Tibial nerve (tissue), 4 donors: ENCODE measurements at regions not wholly inside any gene's neighbourhood (a gene's known extent, or its start where the extent isn't known, plus 50 kb on each side); places are given as distances from the start of the nearest gene placed in this dataset.

ENCODE experiments used
- DNase-seq, 2 donors: peaks; one replicate each; pipeline ENCODE4 v3.0.0-alpha.2; 2019; ENCODE audit warnings: low spot score in 2 of 2
- H3K27ac ChIP-seq, 4 donors: fragments of 200-600 bp; sonication (generic) in 3 of 4; one replicate each; pipeline ENCODE4 v1.5.1; 2017 to 2019; ENCODE audit warnings: mild to moderate bottlenecking in 1 of 4
- H3K27me3 ChIP-seq, 2 donors: fragments of 200-600 bp; sonication (generic) in 1 of 2; one replicate each; pipeline versions ENCODE4 v1.5.1 to v1.6.0; 2017 to 2019
- H3K36me3 ChIP-seq, 3 donors: fragments of 200-600 bp; sonication (generic); one replicate each; pipeline ENCODE4 v1.5.1; 2018 to 2019
- H3K4me1 ChIP-seq, 4 donors: fragments of 200-600 bp; sonication (generic) in 3 of 4; one replicate each; pipeline ENCODE4 v1.5.1; 2017 to 2019
- H3K4me3 ChIP-seq, 4 donors: fragments of 200-600 bp; sonication (generic) in 3 of 4; one replicate each; pipeline ENCODE4 v1.5.1; 2017 to 2019; ENCODE audit warnings: mild to moderate bottlenecking in 1 of 4, moderate library complexity in 1 of 4
- H3K9me3 ChIP-seq, 4 donors: fragments of 200-600 bp; sonication (generic) in 3 of 4; one replicate each; pipeline ENCODE4 v1.5.1; 2017 to 2019
- EP300 ChIP-seq, 2 donors: sonication (generic); formaldehyde crosslinking; IDR thresholded peaks; one replicate each; pipeline ENCODE4 v1.6.1; 2017; ENCODE audit warnings: antibody characterized with exemption in 2 of 2, mild to moderate bottlenecking in 1 of 2
- POLR2A ChIP-seq, 2 donors: fragments of 450-650 bp; IDR thresholded peaks; one replicate each; pipeline ENCODE4 v1.6.1; 2017; ENCODE audit warnings: antibody characterized with exemption in 2 of 2, mild to moderate bottlenecking in 2 of 2, moderate library complexity in 2 of 2
- WGBS, 2 donors: methylation state at CpG; one replicate each; pipeline ENCODE4 v1.1.5; 2018; 5-methylcytosine and 5-hydroxymethylcytosine counted together
- TF ChIP-seq, protein P1 (sequence below), 5 experiments: fragments of 200-600 bp in 3 of 5; fragments of 450-650 bp in 2 of 5; sonication (generic) in 3 of 5; IDR thresholded peaks; one replicate each; pipeline ENCODE4 v1.5.1; 2016 to 2019; ENCODE audit warnings: antibody characterized with exemption in 5 of 5, mild to moderate bottlenecking in 3 of 5, moderate library complexity in 2 of 5

DNA sequence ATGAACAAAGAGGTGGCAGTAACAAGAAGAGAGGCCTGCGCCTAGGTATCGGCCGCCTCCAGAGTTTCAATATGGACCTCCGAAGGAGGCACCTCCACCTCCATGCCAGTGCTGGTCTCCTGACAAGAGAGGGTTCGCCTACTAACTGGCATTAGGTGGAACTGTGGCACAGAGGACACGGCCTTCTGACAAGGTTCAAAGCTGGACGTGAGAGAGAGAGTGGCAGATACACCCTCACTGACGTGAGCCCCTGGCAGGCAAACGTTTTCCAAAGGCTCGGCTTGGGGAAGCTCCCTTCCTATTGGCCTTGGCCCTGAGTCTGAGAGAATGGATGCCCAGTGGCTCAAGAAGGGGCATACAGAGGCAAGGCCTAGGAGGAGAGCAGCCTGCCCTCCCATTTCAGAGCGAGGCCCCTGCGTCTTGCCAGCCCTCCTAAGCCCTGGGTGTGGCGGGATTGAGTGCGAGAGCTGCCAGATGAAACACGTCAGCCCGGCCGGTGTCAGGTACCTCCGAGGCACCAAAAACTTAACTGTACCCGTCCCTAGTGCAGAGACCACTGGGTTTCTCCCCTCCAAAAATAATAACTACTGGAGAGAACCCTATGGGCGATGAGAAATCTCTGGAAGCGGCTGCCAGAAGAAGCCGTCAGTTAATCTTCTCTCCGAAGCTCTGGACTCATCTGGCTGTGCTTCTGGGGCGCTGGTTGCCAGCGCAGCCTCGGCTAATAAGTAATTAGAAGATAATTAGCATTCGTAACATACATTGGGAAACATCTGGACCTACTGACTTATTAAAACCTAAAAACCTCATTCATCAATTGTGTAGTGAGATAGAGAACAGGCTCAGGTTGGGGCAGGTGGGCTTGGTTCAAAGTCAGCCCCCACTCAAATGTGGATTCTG is 283.6 kb downstream of the NPHP4 start:
- WGBS, 2 donors, result 89 to 90% methylated on average over 26 to 27 of the region's 27 CpGs
- no peak for DNase-seq
- Histone ChIP-seq H3K27me3 (no peaks in the 10 kb centered on the region), H3K4me3 (no peak overlapping the region), H3K4me1 (no peaks in the 10 kb centered on the region), H3K9me3 (peaks cover 0 to 3% (median 0%) of the 10 kb centered on the region in 4 donors), H3K36me3 (no peaks in the 10 kb centered on the region), H3K27ac (no peak overlapping the region)
- TF ChIP-seq, protein P1, sequence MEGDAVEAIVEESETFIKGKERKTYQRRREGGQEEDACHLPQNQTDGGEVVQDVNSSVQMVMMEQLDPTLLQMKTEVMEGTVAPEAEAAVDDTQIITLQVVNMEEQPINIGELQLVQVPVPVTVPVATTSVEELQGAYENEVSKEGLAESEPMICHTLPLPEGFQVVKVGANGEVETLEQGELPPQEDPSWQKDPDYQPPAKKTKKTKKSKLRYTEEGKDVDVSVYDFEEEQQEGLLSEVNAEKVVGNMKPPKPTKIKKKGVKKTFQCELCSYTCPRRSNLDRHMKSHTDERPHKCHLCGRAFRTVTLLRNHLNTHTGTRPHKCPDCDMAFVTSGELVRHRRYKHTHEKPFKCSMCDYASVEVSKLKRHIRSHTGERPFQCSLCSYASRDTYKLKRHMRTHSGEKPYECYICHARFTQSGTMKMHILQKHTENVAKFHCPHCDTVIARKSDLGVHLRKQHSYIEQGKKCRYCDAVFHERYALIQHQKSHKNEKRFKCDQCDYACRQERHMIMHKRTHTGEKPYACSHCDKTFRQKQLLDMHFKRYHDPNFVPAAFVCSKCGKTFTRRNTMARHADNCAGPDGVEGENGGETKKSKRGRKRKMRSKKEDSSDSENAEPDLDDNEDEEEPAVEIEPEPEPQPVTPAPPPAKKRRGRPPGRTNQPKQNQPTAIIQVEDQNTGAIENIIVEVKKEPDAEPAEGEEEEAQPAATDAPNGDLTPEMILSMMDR (IDR thresholded peaks at IDR 0.05), result no peak
- TF ChIP-seq POLR2A (IDR thresholded peaks at IDR 0.05) (no peak), EP300 (IDR thresholded peaks at IDR 0.05) (no peak)

DNA sequence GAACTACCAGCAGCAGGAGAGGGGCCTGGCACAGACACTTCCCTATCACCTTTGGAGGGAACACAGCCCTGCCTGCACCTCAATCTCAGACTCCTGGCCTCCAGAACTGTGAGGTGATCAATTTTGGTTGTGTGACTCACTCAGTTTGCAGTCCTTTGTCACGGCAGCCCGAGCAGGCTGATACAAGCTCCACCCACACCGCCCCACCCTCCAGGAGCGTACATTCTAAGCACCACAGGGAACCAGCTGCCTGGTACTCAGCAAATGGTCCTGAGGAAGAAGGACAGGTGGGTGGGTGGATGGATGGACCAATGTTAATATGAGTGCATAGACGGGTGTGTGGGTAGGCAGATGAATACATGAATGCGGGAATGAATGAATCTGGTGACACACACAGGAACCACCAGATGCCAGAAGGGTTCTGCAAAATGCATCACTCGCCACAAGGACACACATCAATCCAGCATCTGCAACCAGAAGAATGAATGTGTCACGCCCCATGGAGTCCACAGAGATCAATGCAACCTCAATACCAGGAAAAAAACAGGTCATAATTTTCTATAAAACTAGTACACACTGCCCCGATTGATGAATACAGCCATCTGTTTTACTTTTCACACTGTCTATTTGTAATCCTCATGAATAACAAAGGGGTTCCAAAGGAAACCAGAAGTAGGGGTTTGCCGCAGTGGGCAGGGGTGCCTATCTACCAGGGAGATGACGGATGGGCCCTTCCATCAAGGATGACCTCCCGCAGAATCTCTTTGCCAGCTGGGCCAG is 284.5 kb downstream of the NPHP4 start:
- Histone ChIP-seq H3K9me3 (peaks cover 0 to 3% (median 0%) of the 10 kb centered on the region in 4 donors), H3K27ac (no peak overlapping the region), H3K27me3 (no peaks in the 10 kb centered on the region), H3K36me3 (no peaks in the 10 kb centered on the region), H3K4me3 (no peak overlapping the region), H3K4me1 (no peaks in the 10 kb centered on the region)
- no peak for TF ChIP-seq EP300 (IDR thresholded peaks at IDR 0.05)
- no peak for TF ChIP-seq POLR2A (IDR thresholded peaks at IDR 0.05)
- TF ChIP-seq, protein P1 (IDR thresholded peaks at IDR 0.05), result no peak
- DNase-seq, result no peak
- 74 to 80% methylated on average over 12 of the region's 12 CpGs for WGBS, 2 donors

DNA sequence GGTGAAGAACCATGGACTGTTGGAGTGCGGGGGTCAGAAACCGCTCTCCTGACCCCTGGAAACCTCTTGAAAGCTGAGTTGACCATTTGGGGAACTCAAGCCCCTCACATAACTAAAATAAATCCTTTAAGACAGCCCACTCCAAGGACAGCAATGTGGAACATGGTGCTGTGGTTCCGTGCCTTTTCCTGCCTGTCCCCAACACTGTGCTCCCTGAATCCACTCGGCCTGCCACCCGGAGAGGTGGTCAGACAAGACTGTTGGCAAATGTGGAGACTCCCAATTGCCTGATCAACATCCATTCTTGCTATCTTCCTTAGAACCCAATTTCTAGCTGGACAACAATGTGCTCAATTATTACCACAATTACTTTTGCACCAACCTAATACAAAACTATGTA is 286.0 kb downstream of the NPHP4 start:
- Histone ChIP-seq H3K4me1 (no peaks in the 10 kb centered on the region), H3K27me3 (no peaks in the 10 kb centered on the region), H3K27ac (no peak overlapping the region), H3K4me3 (no peak overlapping the region), H3K9me3 (no peaks in the 10 kb centered on the region), H3K36me3 (no peaks in the 10 kb centered on the region)
- TF ChIP-seq, protein P1 (IDR thresholded peaks at IDR 0.05), result no peak
- no peak for DNase-seq
- WGBS, 2 donors, result 91 to 93% methylated on average over 5 of the region's 5 CpGs

DNA sequence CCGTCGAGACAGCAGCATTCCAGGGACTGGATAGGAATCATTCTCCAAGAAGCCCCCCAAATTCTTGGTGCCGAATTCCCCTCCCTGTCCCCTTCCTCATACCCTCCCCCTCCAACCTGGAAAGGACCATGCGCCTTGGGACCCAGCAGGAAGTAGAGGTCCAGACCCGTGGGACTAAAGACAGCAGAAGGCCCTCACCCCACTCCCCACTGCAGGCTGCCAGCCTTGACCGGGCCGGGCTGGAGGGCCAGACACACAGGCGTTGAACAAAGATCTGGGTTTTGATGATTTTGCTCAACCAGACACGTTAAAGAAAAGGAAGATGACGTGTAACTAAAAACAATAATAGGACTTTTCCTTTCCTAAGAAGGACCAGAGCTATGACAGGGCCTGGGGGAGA is 286.5 kb downstream of the NPHP4 start:
- no peaks in the 10 kb centered on the region for H3K27me3 ChIP-seq
- no peak overlapping the region for H3K4me3 ChIP-seq
- H3K27ac ChIP-seq, result no peak overlapping the region
- TF ChIP-seq, protein P1 (IDR thresholded peaks at IDR 0.05), result no peak
- no peak for TF ChIP-seq EP300 (IDR thresholded peaks at IDR 0.05)
- no peak for DNase-seq
- H3K36me3 ChIP-seq, result no peaks in the 10 kb centered on the region
- no peaks in the 10 kb centered on the region for H3K9me3 ChIP-seq
- WGBS, 2 donors, result 80 to 84% methylated on average over 7 to 10 of the region's 10 CpGs
- no peaks in the 10 kb centered on the region for H3K4me1 ChIP-seq
